Karpas-422 (cell line): ENCODE measurements at regions not wholly inside any gene's neighbourhood (a gene's known extent, or its start where the extent isn't known, plus 50 kb on each side); places are given as distances from the start of the nearest gene placed in this dataset.

ENCODE experiments used
- DNase-seq: peaks from one replicate; pipeline ENCODE4 v3.0.0-alpha.2; 2015
- H2AFZ ChIP-seq: fragments of 200-600 bp; sonication (generic); 2 replicates; pipeline ENCODE4 v1.6.1; 2014; ENCODE audit warnings: antibody characterized with exemption, low read length, mixed read lengths
- H3K27ac ChIP-seq: fragments of 200-600 bp; sonication (generic); 2 replicates; pipeline ENCODE4 v1.5.1; 2014; ENCODE audit warnings: mild to moderate bottlenecking, low read length, moderate library complexity
- H3K27me3 ChIP-seq: fragments of 200-600 bp; sonication (generic); 2 replicates; pipeline ENCODE4 v1.6.1; 2014; ENCODE audit warnings: low read length, mixed read lengths
- H3K36me3 ChIP-seq: fragments of 200-600 bp; sonication (generic); 2 replicates; pipeline ENCODE4 v1.6.1; 2014; ENCODE audit warnings: low read length, mixed read lengths; ENCODE audit not compliant: insufficient read depth
- H3K4me1 ChIP-seq: fragments of 200-600 bp; sonication (generic); 2 replicates; pipeline ENCODE4 v1.6.1; 2014; ENCODE audit warnings: mild to moderate bottlenecking, low read length, mixed read lengths
- H3K4me2 ChIP-seq: fragments of 200-600 bp; sonication (generic); 2 replicates; pipeline ENCODE4 v1.6.1; 2014; ENCODE audit warnings: low read length, low read depth, mild to moderate bottlenecking; ENCODE audit not compliant: poor library complexity, severe bottlenecking
- H3K4me3 ChIP-seq: fragments of 200-600 bp; sonication (generic); 2 replicates; pipeline ENCODE4 v1.5.1; 2014; ENCODE audit warnings: mild to moderate bottlenecking, antibody characterized with exemption, low read length, mixed read lengths
- H3K79me2 ChIP-seq: fragments of 200-600 bp; sonication (generic); 2 replicates; pipeline ENCODE4 v1.6.1; 2014; ENCODE audit warnings: mild to moderate bottlenecking, low read length, mixed read lengths
- H3K9ac ChIP-seq: fragments of 200-600 bp; sonication (generic); 2 replicates; pipeline ENCODE4 v1.6.0; 2014; ENCODE audit warnings: low read length
- H3K9me2 ChIP-seq: fragments of 200-600 bp; sonication (generic), shearing (Covaris generic); replicated peaks from 2 replicates; pipeline ENCODE4 v1.6.0; 2014; ENCODE audit warnings: mild to moderate bottlenecking, low read length, moderate library complexity; ENCODE audit not compliant: insufficient read depth
- H3K9me3 ChIP-seq: fragments of 300-700, 200-600 bp; sonication (generic); 2 replicates; pipeline ENCODE4 v1.6.1; 2014; ENCODE audit warnings: low read length, mixed read lengths
- H4K20me1 ChIP-seq: fragments of 200-600 bp; sonication (generic); 2 replicates; pipeline ENCODE4 v1.6.1; 2014; ENCODE audit warnings: mild to moderate bottlenecking, antibody characterized with exemption, low read length, low read depth; ENCODE audit not compliant: insufficient read depth

- DNase-seq = no peak
Measured at GRCh38 chr15:37695719-37696118, 238.7 kb upstream of the TMCO5A start.

GRCh38 chr15:37698679-37699078, 235.8 kb upstream of the TMCO5A start:
- H3K27me3 ChIP-seq = no peaks in the 10 kb centered on the region
- no peaks in the 10 kb centered on the region for H4K20me1 ChIP-seq
- no peak overlapping the region for H3K27ac ChIP-seq
- H2AFZ ChIP-seq = no peak overlapping the region
- no peak overlapping the region for H3K4me2 ChIP-seq
- H3K36me3 ChIP-seq = no peaks in the 10 kb centered on the region
- no peaks in the 10 kb centered on the region for H3K9me3 ChIP-seq
- H3K79me2 ChIP-seq = no peaks in the 10 kb centered on the region
- no peak overlapping the region for H3K9ac ChIP-seq
- H3K9me2 ChIP-seq = no peaks in the 10 kb centered on the region
- H3K4me1 ChIP-seq = no peaks in the 10 kb centered on the region
- no peak overlapping the region for H3K4me3 ChIP-seq
- DNase-seq = no peak

More at GRCh38 chr15:37695719-37696118, 238.7 kb upstream of the TMCO5A start:
- H3K9ac ChIP-seq = no peak overlapping the region
- H3K36me3 ChIP-seq = no peaks in the 10 kb centered on the region
- no peaks in the 10 kb centered on the region for H3K79me2 ChIP-seq
- H3K27ac ChIP-seq = no peak overlapping the region
- no peak overlapping the region for H3K4me2 ChIP-seq
- no peak overlapping the region for H2AFZ ChIP-seq
- no peaks in the 10 kb centered on the region for H3K4me1 ChIP-seq
- no peak overlapping the region for H3K4me3 ChIP-seq
- no peaks in the 10 kb centered on the region for H4K20me1 ChIP-seq
- no peaks in the 10 kb centered on the region for H3K9me3 ChIP-seq
- H3K9me2 ChIP-seq = no peaks in the 10 kb centered on the region
- 0 out of 2 replicates have a peak, but pooled peaks cover 3% of the 10 kb centered on the region for H3K27me3 ChIP-seq

GRCh38 chr15:37701230-37701629, 233.2 kb upstream of the TMCO5A start:
- Histone ChIP-seq H3K79me2 (no peaks in the 10 kb centered on the region), H3K27me3 (no peaks in the 10 kb centered on the region), H2AFZ (no peak overlapping the region), H4K20me1 (no peaks in the 10 kb centered on the region), H3K9ac (no peak overlapping the region), H3K4me3 (no peak overlapping the region), H3K27ac (no peak overlapping the region), H3K9me3 (no peaks in the 10 kb centered on the region), H3K36me3 (no peaks in the 10 kb centered on the region), H3K9me2 (no peaks in the 10 kb centered on the region), H3K4me1 (no peaks in the 10 kb centered on the region), H3K4me2 (no peak overlapping the region)
- DNase-seq = no peak

- H3K27me3 ChIP-seq = no peaks in the 10 kb centered on the region
- no peak overlapping the region for H3K4me2 ChIP-seq
- no peaks in the 10 kb centered on the region for H3K9me3 ChIP-seq
Measured at GRCh38 chr15:37709669-37710068, 224.8 kb upstream of the TMCO5A start.

GRCh38 chr15:37715101-37715500, 219.3 kb upstream of the TMCO5A start:
- no peaks in the 10 kb centered on the region; the same call in 1 of the 2 replicates for H3K9me2 ChIP-seq
- H2AFZ ChIP-seq = no peak overlapping the region
- no peaks in the 10 kb centered on the region for H3K4me1 ChIP-seq
- H3K9me3 ChIP-seq = no peaks in the 10 kb centered on the region
- no peaks in the 10 kb centered on the region for H3K36me3 ChIP-seq
- no peaks in the 10 kb centered on the region for H3K79me2 ChIP-seq
- no peak overlapping the region for H3K4me2 ChIP-seq
- no peak overlapping the region for H3K27ac ChIP-seq
- H4K20me1 ChIP-seq = no peaks in the 10 kb centered on the region
- no peak for DNase-seq
- no peak overlapping the region for H3K4me3 ChIP-seq
- H3K9ac ChIP-seq = no peak overlapping the region
- no peaks in the 10 kb centered on the region for H3K27me3 ChIP-seq

More at GRCh38 chr15:37709669-37710068, 224.8 kb upstream of the TMCO5A start:
- H4K20me1 ChIP-seq = no peaks in the 10 kb centered on the region
- no peaks in the 10 kb centered on the region for H3K4me1 ChIP-seq
- no peak overlapping the region for H3K9ac ChIP-seq
- no peaks in the 10 kb centered on the region for H3K79me2 ChIP-seq
- H2AFZ ChIP-seq = no peak overlapping the region
- H3K4me3 ChIP-seq = no peak overlapping the region
- DNase-seq = no peak
- no peaks in the 10 kb centered on the region for H3K36me3 ChIP-seq
- no peak overlapping the region for H3K27ac ChIP-seq
- no peaks in the 10 kb centered on the region for H3K9me2 ChIP-seq

GRCh38 chr15:37720267-37720666, 214.2 kb upstream of the TMCO5A start:
- H3K9ac ChIP-seq = no peak overlapping the region
- peaks cover 4% of the 10 kb centered on the region; the same call in 1 of the 2 replicates for H3K27me3 ChIP-seq
- no peaks in the 10 kb centered on the region for H3K9me3 ChIP-seq
- H2AFZ ChIP-seq = no peak overlapping the region
- H3K36me3 ChIP-seq = no peaks in the 10 kb centered on the region
- no peaks in the 10 kb centered on the region for H4K20me1 ChIP-seq
- no peak overlapping the region for H3K27ac ChIP-seq
- no peak overlapping the region for H3K4me3 ChIP-seq
- H3K9me2 ChIP-seq = no peaks in the 10 kb centered on the region; the same call in 1 of the 2 replicates
- DNase-seq = no peak
- H3K4me1 ChIP-seq = no peaks in the 10 kb centered on the region
- no peak overlapping the region for H3K4me2 ChIP-seq
- no peaks in the 10 kb centered on the region for H3K79me2 ChIP-seq

- no peaks in the 10 kb centered on the region for H3K9me3 ChIP-seq
- H3K79me2 ChIP-seq = no peaks in the 10 kb centered on the region
- no peak overlapping the region for H2AFZ ChIP-seq
- no peaks in the 10 kb centered on the region for H3K27me3 ChIP-seq
- H3K9me2 ChIP-seq = no peaks in the 10 kb centered on the region
- no peak overlapping the region for H3K4me2 ChIP-seq
- no peaks in the 10 kb centered on the region for H4K20me1 ChIP-seq
- no peak overlapping the region for H3K9ac ChIP-seq
- H3K4me1 ChIP-seq = no peaks in the 10 kb centered on the region
- DNase-seq = no peak
- no peak overlapping the region for H3K27ac ChIP-seq
- H3K4me3 ChIP-seq = no peak overlapping the region
- no peaks in the 10 kb centered on the region for H3K36me3 ChIP-seq
Measured at GRCh38 chr15:37731146-37731746, 203.2 kb upstream of the TMCO5A start.

GRCh38 chr15:37733628-37734027, 200.8 kb upstream of the TMCO5A start:
- H3K36me3 ChIP-seq = no peaks in the 10 kb centered on the region
- H3K79me2 ChIP-seq = no peaks in the 10 kb centered on the region
- H3K4me1 ChIP-seq = no peaks in the 10 kb centered on the region
- H3K27ac ChIP-seq = no peak overlapping the region
- H3K9me2 ChIP-seq = no peaks in the 10 kb centered on the region
- H4K20me1 ChIP-seq = no peaks in the 10 kb centered on the region
- no peak overlapping the region for H3K4me2 ChIP-seq
- no peaks in the 10 kb centered on the region for H3K9me3 ChIP-seq
- no peak for DNase-seq
- H3K27me3 ChIP-seq = no peaks in the 10 kb centered on the region
- H3K4me3 ChIP-seq = no peak overlapping the region
- no peak overlapping the region for H2AFZ ChIP-seq
- H3K9ac ChIP-seq = no peak overlapping the region
